KMS-11 (cell line): ENCODE measurements at regions not wholly inside any gene's neighbourhood (a gene's known extent, or its start where the extent isn't known, plus 50 kb on each side); places are given as distances from the start of the nearest gene placed in this dataset.

Experiments
- H2AFZ ChIP-seq: fragments of 200-600 bp; sonication (generic); 2 replicates; pipeline ENCODE4 v1.6.1; 2016; ENCODE audit warnings: antibody characterized with exemption, mixed run types, low read depth
- H3K27ac ChIP-seq: fragments of 200-600 bp; sonication (generic); 2 replicates; pipeline ENCODE4 v1.6.1; 2016; ENCODE audit warnings: mild to moderate bottlenecking, mixed run types
- H3K27me3 ChIP-seq: fragments of 200-600 bp; sonication (generic); 2 replicates; pipeline ENCODE4 v1.6.1; 2017; ENCODE audit warnings: mild to moderate bottlenecking, low read depth, mixed run types, moderate library complexity; ENCODE audit not compliant: insufficient read depth
- H3K36me3 ChIP-seq: fragments of 200-600 bp; sonication (generic); 2 replicates; pipeline ENCODE4 v1.6.1; 2017; ENCODE audit warnings: mild to moderate bottlenecking, mixed run types; ENCODE audit not compliant: insufficient read depth
- H3K4me1 ChIP-seq: fragments of 200-600 bp; sonication (generic); 2 replicates; pipeline ENCODE4 v1.6.1; 2016; ENCODE audit warnings: mild to moderate bottlenecking, low read depth, mixed run types; ENCODE audit not compliant: poor library complexity, severe bottlenecking
- H3K4me2 ChIP-seq: fragments of 200-600 bp; sonication (generic); 2 replicates; pipeline ENCODE4 v1.7.0; 2016; ENCODE audit warnings: mild to moderate bottlenecking, mixed run types
- H3K4me3 ChIP-seq: fragments of 200-600 bp; sonication (generic); IDR thresholded peaks from 2 replicates; pipeline ENCODE4 v1.6.1; 2017; ENCODE audit warnings: low read depth, low read length, mixed read lengths; ENCODE audit not compliant: insufficient read depth
- H3K79me2 ChIP-seq: fragments of 200-600 bp; sonication (generic); 2 replicates; pipeline ENCODE4 v1.6.1; 2016; ENCODE audit warnings: low read depth, mixed run types; ENCODE audit not compliant: insufficient read depth
- H3K9ac ChIP-seq: fragments of 200-600 bp; sonication (generic); 2 replicates; pipeline ENCODE4 v1.6.1; 2016; ENCODE audit warnings: mild to moderate bottlenecking, mixed run types
- H4K20me1 ChIP-seq: fragments of 200-600 bp; sonication (generic); 2 replicates; pipeline ENCODE4 v1.6.1; 2016; ENCODE audit warnings: mild to moderate bottlenecking, mixed run types; ENCODE audit not compliant: insufficient read depth
- TF ChIP-seq, protein P1 (sequence below): fragments of 200-600 bp; sonication (generic); conservative IDR thresholded peaks from 2 replicates; pipeline ENCODE4 v1.6.1; 2017; ENCODE audit warnings: low read depth, mild to moderate bottlenecking, antibody characterized with exemption, low read length, moderate library complexity, mixed read lengths

DNA sequence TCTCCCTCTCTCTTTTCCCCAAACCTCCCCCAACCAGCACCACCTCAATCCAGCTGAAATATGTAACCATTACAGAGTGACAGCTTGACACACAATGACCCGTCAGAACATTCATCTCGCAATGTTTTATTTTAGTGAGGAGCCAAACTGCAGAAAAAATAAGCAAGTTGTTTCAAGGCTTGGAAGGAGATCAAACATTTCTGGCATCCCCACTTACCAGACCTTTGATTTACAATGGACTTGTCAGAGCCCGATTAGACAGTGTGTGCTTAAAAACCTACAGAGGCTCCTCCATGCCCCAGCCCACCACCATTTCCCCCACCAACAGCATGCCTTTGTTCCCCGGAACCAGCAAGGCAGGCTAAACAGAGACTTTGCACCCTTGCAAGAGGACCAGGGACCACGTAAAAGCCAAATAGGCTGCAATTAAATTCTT lies 382.8 kb upstream of the ZNF507 start:
- no peaks in the 10 kb centered on the region for H3K4me1 ChIP-seq
- no peak overlapping the region for H2AFZ ChIP-seq
- H3K36me3 ChIP-seq = no peaks in the 10 kb centered on the region
- no peak overlapping the region for H3K9ac ChIP-seq
- H3K4me2 ChIP-seq = no peak overlapping the region
- H3K79me2 ChIP-seq = no peaks in the 10 kb centered on the region
- no peak overlapping the region for H3K27ac ChIP-seq
- no peaks in the 10 kb centered on the region for H3K27me3 ChIP-seq
- TF ChIP-seq, protein P1, sequence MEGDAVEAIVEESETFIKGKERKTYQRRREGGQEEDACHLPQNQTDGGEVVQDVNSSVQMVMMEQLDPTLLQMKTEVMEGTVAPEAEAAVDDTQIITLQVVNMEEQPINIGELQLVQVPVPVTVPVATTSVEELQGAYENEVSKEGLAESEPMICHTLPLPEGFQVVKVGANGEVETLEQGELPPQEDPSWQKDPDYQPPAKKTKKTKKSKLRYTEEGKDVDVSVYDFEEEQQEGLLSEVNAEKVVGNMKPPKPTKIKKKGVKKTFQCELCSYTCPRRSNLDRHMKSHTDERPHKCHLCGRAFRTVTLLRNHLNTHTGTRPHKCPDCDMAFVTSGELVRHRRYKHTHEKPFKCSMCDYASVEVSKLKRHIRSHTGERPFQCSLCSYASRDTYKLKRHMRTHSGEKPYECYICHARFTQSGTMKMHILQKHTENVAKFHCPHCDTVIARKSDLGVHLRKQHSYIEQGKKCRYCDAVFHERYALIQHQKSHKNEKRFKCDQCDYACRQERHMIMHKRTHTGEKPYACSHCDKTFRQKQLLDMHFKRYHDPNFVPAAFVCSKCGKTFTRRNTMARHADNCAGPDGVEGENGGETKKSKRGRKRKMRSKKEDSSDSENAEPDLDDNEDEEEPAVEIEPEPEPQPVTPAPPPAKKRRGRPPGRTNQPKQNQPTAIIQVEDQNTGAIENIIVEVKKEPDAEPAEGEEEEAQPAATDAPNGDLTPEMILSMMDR = no peak
- no peak overlapping the region for H3K4me3 ChIP-seq
- no peaks in the 10 kb centered on the region for H4K20me1 ChIP-seq

DNA sequence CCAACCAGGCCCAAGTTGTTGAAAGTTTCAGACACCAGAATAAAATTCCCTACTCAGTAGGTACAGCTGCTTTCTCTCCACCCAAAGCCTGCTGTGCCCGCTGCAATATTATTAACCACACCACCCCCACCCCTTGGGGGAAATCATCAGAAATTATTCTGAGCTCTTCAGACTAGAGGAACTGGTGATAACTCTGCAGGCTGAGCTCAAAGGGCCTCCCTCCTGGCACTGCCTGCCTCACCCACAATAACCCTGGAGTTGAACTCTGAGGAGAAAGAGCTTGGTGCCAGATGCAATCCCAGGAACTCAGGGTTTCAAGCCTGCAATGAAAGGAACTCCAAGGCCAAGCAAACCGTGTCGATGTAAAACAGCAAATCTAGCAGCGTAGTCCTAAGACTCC lies 381.7 kb upstream of the ZNF507 start:
- Histone ChIP-seq H3K4me3 (no peak overlapping the region), H3K79me2 (no peaks in the 10 kb centered on the region), H3K27me3 (no peaks in the 10 kb centered on the region), H4K20me1 (no peaks in the 10 kb centered on the region), H3K27ac (no peak overlapping the region), H3K9ac (no peak overlapping the region), H3K4me2 (no peak overlapping the region), H3K4me1 (no peaks in the 10 kb centered on the region), H2AFZ (no peak overlapping the region), H3K36me3 (no peaks in the 10 kb centered on the region)
- TF ChIP-seq, protein P1 = no peak

DNA sequence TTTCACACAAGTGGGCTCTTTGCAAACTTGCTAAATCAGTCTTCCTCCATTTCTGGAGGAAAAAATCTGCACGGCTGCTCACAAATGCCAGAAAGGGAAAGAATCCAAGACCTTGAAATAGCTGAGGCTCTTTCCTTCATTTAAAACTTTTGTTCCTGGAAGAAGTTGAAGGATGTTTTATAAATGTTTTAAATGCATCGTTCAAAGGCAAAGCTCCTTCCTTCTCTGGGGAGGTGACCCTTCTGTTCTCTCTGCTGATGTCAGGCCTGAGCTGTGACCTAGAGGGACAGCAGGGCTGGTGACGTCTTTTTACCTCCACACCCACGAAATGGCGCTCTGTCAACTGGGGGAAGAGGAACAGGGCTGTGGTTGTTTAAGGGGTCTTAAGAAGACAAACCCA lies 376.4 kb upstream of the ZNF507 start:
- TF ChIP-seq, protein P1 = no peak
- H3K27me3 ChIP-seq = no peaks in the 10 kb centered on the region
- no peak overlapping the region for H3K4me2 ChIP-seq
- no peak overlapping the region for H2AFZ ChIP-seq
- no peaks in the 10 kb centered on the region for H3K36me3 ChIP-seq
- H3K4me1 ChIP-seq = no peaks in the 10 kb centered on the region
- H3K27ac ChIP-seq = no peak overlapping the region
- H3K9ac ChIP-seq = no peak overlapping the region
- H4K20me1 ChIP-seq = no peaks in the 10 kb centered on the region
- no peak overlapping the region for H3K4me3 ChIP-seq
- H3K79me2 ChIP-seq = no peaks in the 10 kb centered on the region

DNA sequence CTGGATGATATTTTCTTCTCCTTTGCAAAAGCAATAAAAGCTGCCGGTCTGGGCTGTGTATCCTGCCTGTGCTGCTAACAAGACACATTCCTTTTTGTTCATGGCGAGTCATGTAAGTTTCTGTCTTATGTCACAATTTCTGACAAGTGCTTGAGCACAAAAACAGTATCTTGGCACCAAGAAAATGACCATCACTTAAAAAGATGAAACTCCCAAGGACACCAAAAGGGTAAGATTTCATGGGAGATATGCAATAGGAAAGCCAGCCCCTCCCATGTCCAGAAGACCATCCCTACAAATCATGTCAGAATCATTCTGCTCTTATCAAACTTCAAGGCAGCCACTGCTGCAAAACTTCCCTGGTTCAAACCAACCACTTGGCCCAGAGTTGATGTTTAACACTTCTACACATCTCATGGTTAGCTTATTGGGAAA lies 375.4 kb upstream of the ZNF507 start:
- TF ChIP-seq, protein P1 = no peak
- Histone ChIP-seq H3K27ac (no peak overlapping the region), H3K9ac (no peak overlapping the region), H3K79me2 (no peaks in the 10 kb centered on the region), H3K36me3 (no peaks in the 10 kb centered on the region), H3K27me3 (no peaks in the 10 kb centered on the region), H3K4me2 (no peak overlapping the region), H3K4me3 (no peak overlapping the region), H3K4me1 (no peaks in the 10 kb centered on the region), H2AFZ (no peak overlapping the region), H4K20me1 (no peaks in the 10 kb centered on the region)

DNA sequence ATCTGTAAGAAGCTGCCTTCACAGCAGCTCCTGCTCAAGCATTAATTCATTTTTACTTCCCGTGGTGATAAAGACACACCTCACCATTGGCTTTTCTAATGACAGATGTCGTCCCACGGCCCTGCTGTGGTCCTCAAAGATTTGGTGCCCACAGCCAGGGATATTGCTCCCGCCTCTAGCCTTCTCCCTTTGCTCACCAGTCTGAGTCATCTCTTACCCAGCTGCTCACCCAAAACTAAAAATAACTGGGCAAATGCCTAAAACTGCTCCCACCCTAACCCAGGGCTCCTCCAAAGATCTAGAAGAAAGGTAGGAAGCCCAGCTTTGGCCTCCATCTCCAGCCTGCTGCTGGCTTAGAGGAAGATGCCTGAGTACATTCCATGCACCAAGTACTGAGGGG lies 371.1 kb upstream of the ZNF507 start:
- no peaks in the 10 kb centered on the region for H3K79me2 ChIP-seq
- H3K9ac ChIP-seq = no peak overlapping the region
- no peaks in the 10 kb centered on the region for H3K36me3 ChIP-seq
- no peak overlapping the region for H3K4me2 ChIP-seq
- TF ChIP-seq, protein P1 = no peak
- no peaks in the 10 kb centered on the region for H4K20me1 ChIP-seq
- no peaks in the 10 kb centered on the region for H3K4me1 ChIP-seq
- no peak overlapping the region for H3K4me3 ChIP-seq
- no peak overlapping the region for H2AFZ ChIP-seq
- H3K27me3 ChIP-seq = no peaks in the 10 kb centered on the region
- no peak overlapping the region for H3K27ac ChIP-seq
